HepG2 (cell line): ENCODE measurements at regions not wholly inside any gene's neighbourhood (a gene's known extent, or its start where the extent isn't known, plus 50 kb on each side); places are given as distances from the start of the nearest gene placed in this dataset.

Source experiments
- ATAC-seq: fragments of 200-7000 bp; cut with Tn5 transposase; 3 replicates; pipeline ENCODE4 v1.9.1; 2020; ENCODE audit warnings: mild to moderate bottlenecking, moderate library complexity
- BruUV-seq: library from RNA; stranded (reverse); fragments of 400-500 nt; replicated peaks from 2 replicates; lab custom pipeline; 2021; lab: Mats Ljungman, UMichigan
- CTCF ChIA-PET: fragments of 300-600 bp; formaldehyde crosslinking; extraction: SDS; loops from one replicate; lab custom pipeline; 2021; ENCODE audit warnings: low total read pairs, inconsistent platforms, low intra/inter-chr PET ratio; lab: Yijun Ruan, JAX
- POLR2A ChIA-PET: fragments of 350-600 bp; sonication (Branson Sonifier 250); formaldehyde crosslinking; loops from one replicate; lab custom pipeline; 2020; ENCODE audit warnings: antibody characterized with exemption, inconsistent platforms; lab: Yijun Ruan, JAX
- DNase-seq: peaks from one replicate; pipeline ENCODE4 v3.0.0-alpha.2; 2015; ENCODE audit warnings: low spot score
- FAIRE-seq: peaks from 3 replicates; lab custom pipeline; 2011; peaks lifted over from hg19 to GRCh38; lab: Jason Lieb, UNC
- H2AFZ ChIP-seq: one replicate; pipeline ENCODE4 v1.6.1; 2011; ENCODE audit warnings: low read length, inconsistent platforms
- H3K27ac ChIP-seq: fragments of 300-600 bp; 3 replicates; pipeline ENCODE4 v1.8.0; 2011; ENCODE audit warnings: mixed run types, mild to moderate bottlenecking, mixed read lengths, low read length, inconsistent platforms; ENCODE audit not compliant: insufficient read depth; ENCODE audit errors: extremely low read length
- H3K27me3 ChIP-seq, 2 experiments: fragments of 200-600 bp in 1 of 2; 2 replicates in 1 of 2; 3 replicates in 1 of 2; pipeline versions ENCODE4 v1.6.0 to v1.8.0; 2011; ENCODE audit warnings: low read length in 2 of 2, mild to moderate bottlenecking in 2 of 2, moderate library complexity in 2 of 2, inconsistent platforms in 1 of 2; ENCODE audit not compliant: insufficient read depth in 2 of 2, control insufficient read depth in 1 of 2
- H3K36me3 ChIP-seq, 2 experiments: fragments of 200-600 bp in 1 of 2; replicated peaks in 1 of 2; 2 replicates in 1 of 2; 3 replicates in 1 of 2; pipeline versions ENCODE4 v1.5.1 to v1.8.0; 2011; ENCODE audit warnings: low read length in 2 of 2, inconsistent platforms in 1 of 2; ENCODE audit not compliant: insufficient read depth in 2 of 2, control insufficient read depth in 1 of 2
- H3K4me1 ChIP-seq: 2 replicates; pipeline ENCODE4 v1.5.1; 2012; ENCODE audit warnings: low read length, inconsistent platforms; ENCODE audit not compliant: insufficient read depth
- H3K4me2 ChIP-seq: 2 replicates; pipeline ENCODE4 v1.6.0; 2011; ENCODE audit warnings: low read depth, low read length, inconsistent platforms
- H3K4me3 ChIP-seq, 3 experiments: fragments of 200-600 bp in 1 of 3; sonication (generic), shearing (Covaris generic) in 1 of 3; replicated peaks in 1 of 3; 2 replicates each; pipeline ENCODE4 v1.5.1; 2011 to 2016; ENCODE audit warnings: low read length in 3 of 3, inconsistent platforms in 2 of 3, low read depth in 2 of 3, mild to moderate bottlenecking in 2 of 3, control low read depth in 1 of 3, mixed read lengths in 1 of 3; ENCODE audit not compliant: insufficient read depth in 1 of 3
- H3K79me2 ChIP-seq: one replicate; pipeline ENCODE4 v1.6.1; 2011; ENCODE audit warnings: low read length, inconsistent platforms; ENCODE audit not compliant: insufficient read depth
- H3K9ac ChIP-seq: 2 replicates; pipeline ENCODE4 v1.6.0; 2011; ENCODE audit warnings: mild to moderate bottlenecking, low read depth, low read length, inconsistent platforms; ENCODE audit not compliant: insufficient read depth
- H3K9me3 ChIP-seq: 2 replicates; pipeline ENCODE4 v1.5.1; 2012; ENCODE audit warnings: mild to moderate bottlenecking, low read length
- H4K20me1 ChIP-seq: 2 replicates; pipeline ENCODE4 v1.6.0; 2011; ENCODE audit warnings: inconsistent platforms, mild to moderate bottlenecking, low read length, moderate library complexity; ENCODE audit not compliant: insufficient read depth
- ARNT2 ChIP-seq: sonication (generic); formaldehyde crosslinking; IDR thresholded peaks from 2 replicates; pipeline ENCODE4 v1.8.0; 2022; ENCODE audit warnings: mild to moderate bottlenecking, low read depth, missing genetic modification reagents, moderate library complexity
- FOXP1 ChIP-seq, 2 experiments: fragments of 450-650 bp in 1 of 2; IDR thresholded peaks; 2 replicates each; pipeline ENCODE4 v1.6.1; 2017 to 2018; ENCODE audit warnings: antibody characterized with exemption in 1 of 2
- IKZF1 ChIP-seq: fragments of 450-650 bp; IDR thresholded peaks from 2 replicates; pipeline ENCODE4 v1.7.1; 2016
- NCOR1 ChIP-seq: fragments of 200-600 bp; sonication (generic); IDR thresholded peaks from 2 replicates; pipeline ENCODE4 v1.7.0; 2017; ENCODE audit warnings: antibody characterized with exemption, low read length, borderline replicate concordance
- SRSF9 ChIP-seq: fragments of 200-400 bp; formaldehyde crosslinking; IDR thresholded peaks from 2 replicates; pipeline ENCODE4 v1.6.1; 2018; ENCODE audit warnings: borderline replicate concordance, mild to moderate bottlenecking, low read depth, low read length; ENCODE audit not compliant: insufficient read depth, poor library complexity, severe bottlenecking
- ZNF224 ChIP-seq: sonication (generic); formaldehyde crosslinking; IDR thresholded peaks from 2 replicates; pipeline ENCODE4 v1.5.0; 2020; ENCODE audit warnings: mild to moderate bottlenecking, missing genetic modification reagents
- ZNF354B ChIP-seq: sonication (generic); formaldehyde crosslinking; IDR thresholded peaks from 2 replicates; pipeline ENCODE4 v1.8.0; 2022; ENCODE audit warnings: mild to moderate bottlenecking, missing genetic modification reagents
- WGBS: methylation state at CpG from one replicate; pipeline ENCODE4 v1.1.6; 2017; ENCODE audit warnings: low lambda C conversion rate; 5-methylcytosine and 5-hydroxymethylcytosine counted together
- in situ Hi-C: cut with HindIII; loops from 2 replicates; pipeline ENCODE4 v1.10.0; 2017; ENCODE audit warnings: low pct_unique_long_range_greater_than_20kb; ENCODE audit not compliant: extremely low pct_ligation_motif_present
- intact Hi-C: fragments of 100-400 bp; cut with micrococcal nuclease; formaldehyde crosslinking; loops from one replicate; pipeline ENCODE4 v1.10.0; 2022; ENCODE audit not compliant: unreplicated experiment
- TF ChIP-seq, protein P1 (sequence below): sonication (generic); formaldehyde crosslinking; IDR thresholded peaks from 2 replicates; pipeline ENCODE4 v1.9.0; 2022; ENCODE audit warnings: low read depth, missing genetic modification reagents
- TF ChIP-seq, protein P2 (sequence below): sonication (generic); formaldehyde crosslinking; IDR thresholded peaks from 2 replicates; pipeline ENCODE4 v1.9.0; 2021; ENCODE audit warnings: missing genetic modification reagents, borderline replicate concordance
- TF ChIP-seq, protein P3 (sequence below): sonication (generic); formaldehyde crosslinking; IDR thresholded peaks from 2 replicates; pipeline ENCODE4 v1.8.0; 2022; ENCODE audit warnings: mild to moderate bottlenecking, missing genetic modification reagents, moderate library complexity

DNA sequence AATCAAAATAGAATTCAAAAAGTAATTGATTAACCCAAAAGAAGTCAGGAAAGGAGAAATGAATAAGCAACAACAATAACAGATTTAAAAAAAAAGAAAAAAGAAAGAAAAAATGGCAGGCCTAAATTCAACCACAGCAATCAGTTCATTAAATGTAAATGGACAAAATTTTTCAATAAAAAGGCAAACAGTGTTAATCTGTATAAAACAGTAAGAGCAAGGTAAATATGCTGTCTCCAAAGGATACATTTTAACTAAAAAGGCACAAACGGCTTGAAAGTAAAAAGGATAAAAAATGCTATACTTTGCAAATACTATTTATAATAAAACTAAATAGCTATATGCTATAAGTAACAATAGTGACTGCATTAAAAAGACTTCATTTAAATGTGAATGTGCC is 582.0 kb downstream of the SPRY1 start:
- BruUV-seq, result no TSS peak
- no peaks in the 10 kb centered on the region for H3K36me3 ChIP-seq
- ChIA-PET CTCF (no interaction called here), POLR2A (no interaction called here)
- no peak overlapping the region for H3K4me2 ChIP-seq
- H2AFZ ChIP-seq, result no peak overlapping the region
- peaks cover 19% of the 10 kb centered on the region for H3K4me1 ChIP-seq
- no peak for ATAC-seq
- H3K9me3 ChIP-seq, result no peaks in the 10 kb centered on the region
- no peak overlapping the region for H3K4me3 ChIP-seq
- no peak for FAIRE-seq
- H3K79me2 ChIP-seq, result no peaks in the 10 kb centered on the region
- 0% methylated on average over 1 of the region's 1 CpG for WGBS
- H3K27me3 ChIP-seq, result no peaks in the 10 kb centered on the region
- in situ Hi-C loops, result no loop called here
- no peak overlapping the region for H3K27ac ChIP-seq
- TF ChIP-seq ARNT2 (no peak), ZNF354B (CRISPR knock-in tag) (peak; percentile 40; the same call in 1 of the 2 replicates)
- TF ChIP-seq, protein P1, sequence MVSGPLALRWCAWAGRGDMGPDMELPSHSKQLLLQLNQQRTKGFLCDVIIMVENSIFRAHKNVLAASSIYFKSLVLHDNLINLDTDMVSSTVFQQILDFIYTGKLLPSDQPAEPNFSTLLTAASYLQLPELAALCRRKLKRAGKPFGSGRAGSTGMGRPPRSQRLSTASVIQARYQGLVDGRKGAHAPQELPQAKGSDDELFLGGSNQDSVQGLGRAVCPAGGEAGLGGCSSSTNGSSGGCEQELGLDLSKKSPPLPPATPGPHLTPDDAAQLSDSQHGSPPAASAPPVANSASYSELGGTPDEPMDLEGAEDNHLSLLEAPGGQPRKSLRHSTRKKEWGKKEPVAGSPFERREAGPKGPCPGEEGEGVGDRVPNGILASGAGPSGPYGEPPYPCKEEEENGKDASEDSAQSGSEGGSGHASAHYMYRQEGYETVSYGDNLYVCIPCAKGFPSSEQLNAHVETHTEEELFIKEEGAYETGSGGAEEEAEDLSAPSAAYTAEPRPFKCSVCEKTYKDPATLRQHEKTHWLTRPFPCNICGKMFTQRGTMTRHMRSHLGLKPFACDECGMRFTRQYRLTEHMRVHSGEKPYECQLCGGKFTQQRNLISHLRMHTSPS, result no peak
- TF ChIP-seq, all 625 proteins: peak for 1
- Histone ChIP-seq H3K9ac (no peak overlapping the region), H4K20me1 (no peaks in the 10 kb centered on the region)
- DNase-seq, result no peak
- intact Hi-C loops, result no loop called here

DNA sequence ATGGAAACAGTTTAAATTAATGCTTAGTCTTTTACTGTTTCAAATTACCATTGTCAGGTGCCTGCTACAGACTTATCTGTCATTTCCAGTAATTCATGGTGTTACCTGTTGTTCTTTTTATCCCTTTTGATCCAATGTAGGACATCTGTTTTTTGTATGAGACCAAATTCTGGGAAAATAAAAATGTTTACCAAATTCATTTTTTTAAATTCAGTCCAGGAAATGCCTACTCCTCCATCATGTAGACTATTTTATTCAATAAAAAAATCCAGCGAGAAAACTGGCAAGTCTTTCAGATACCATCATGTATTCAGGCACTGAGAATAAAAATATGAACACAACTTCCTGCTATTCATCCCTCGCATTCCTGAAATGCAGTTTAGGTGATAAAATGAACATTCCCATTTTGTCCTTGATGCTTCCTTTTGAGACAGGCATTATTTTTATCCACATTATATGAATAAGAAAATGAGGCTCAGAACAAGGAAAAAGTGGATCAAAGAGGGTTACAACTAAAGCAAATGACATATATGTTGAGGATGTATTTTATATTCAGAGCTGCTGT is 584.2 kb downstream of the SPRY1 start:
- POLR2A ChIA-PET, result no interaction called here
- WGBS, result 21% methylated on average over 2 of the region's 2 CpGs
- DNase-seq (no peak), ATAC-seq (no peak), FAIRE-seq (no peak)
- no peak overlapping the region for H3K4me3 ChIP-seq
- no peak overlapping the region for H3K4me2 ChIP-seq
- no TSS peak for BruUV-seq
- H3K9ac ChIP-seq, result no peak overlapping the region
- H3K9me3 ChIP-seq, result no peaks in the 10 kb centered on the region
- in situ Hi-C loops (no loop called here), intact Hi-C loops (loop anchor here (1.0 to 10.0 kb wide), 2 partner anchors 7 to 126 kb away; no protein-coding TSS in a partner anchor)
- H2AFZ ChIP-seq, result no peak overlapping the region
- H3K27me3 ChIP-seq, result no peaks in the 10 kb centered on the region
- no peaks in the 10 kb centered on the region for H3K36me3 ChIP-seq
- no peak overlapping the region for H3K27ac ChIP-seq
- no peaks in the 10 kb centered on the region for H4K20me1 ChIP-seq
- CTCF ChIA-PET, result no interaction called here
- peaks cover 19% of the 10 kb centered on the region for H3K4me1 ChIP-seq
- H3K79me2 ChIP-seq, result no peaks in the 10 kb centered on the region
- TF ChIP-seq IKZF1 (no peak), FOXP1 (IDR thresholded peaks at IDR 0.05) (no peak), FOXP1 (CRISPR knock-in tag; IDR thresholded peaks at IDR 0.05) (no peak), ZNF224 (CRISPR knock-in tag) (no peak), SRSF9 (no peak), NCOR1 (no peak)
- TF ChIP-seq, protein P2, sequence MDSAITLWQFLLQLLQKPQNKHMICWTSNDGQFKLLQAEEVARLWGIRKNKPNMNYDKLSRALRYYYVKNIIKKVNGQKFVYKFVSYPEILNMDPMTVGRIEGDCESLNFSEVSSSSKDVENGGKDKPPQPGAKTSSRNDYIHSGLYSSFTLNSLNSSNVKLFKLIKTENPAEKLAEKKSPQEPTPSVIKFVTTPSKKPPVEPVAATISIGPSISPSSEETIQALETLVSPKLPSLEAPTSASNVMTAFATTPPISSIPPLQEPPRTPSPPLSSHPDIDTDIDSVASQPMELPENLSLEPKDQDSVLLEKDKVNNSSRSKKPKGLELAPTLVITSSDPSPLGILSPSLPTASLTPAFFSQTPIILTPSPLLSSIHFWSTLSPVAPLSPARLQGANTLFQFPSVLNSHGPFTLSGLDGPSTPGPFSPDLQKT (CRISPR knock-in tag), result no peak
- TF ChIP-seq, protein P3, sequence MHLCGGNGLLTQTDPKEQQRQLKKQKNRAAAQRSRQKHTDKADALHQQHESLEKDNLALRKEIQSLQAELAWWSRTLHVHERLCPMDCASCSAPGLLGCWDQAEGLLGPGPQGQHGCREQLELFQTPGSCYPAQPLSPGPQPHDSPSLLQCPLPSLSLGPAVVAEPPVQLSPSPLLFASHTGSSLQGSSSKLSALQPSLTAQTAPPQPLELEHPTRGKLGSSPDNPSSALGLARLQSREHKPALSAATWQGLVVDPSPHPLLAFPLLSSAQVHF, result no peak
